ENCODE measurements at regions not wholly inside any gene's neighbourhood (a gene's known extent, or its start where the extent isn't known, plus 50 kb on each side); places are given as distances from the start of the nearest gene placed in this dataset.
A peak's percentile ranks its signal among the peaks of the same experiment; 100 is the strongest.

DNA sequence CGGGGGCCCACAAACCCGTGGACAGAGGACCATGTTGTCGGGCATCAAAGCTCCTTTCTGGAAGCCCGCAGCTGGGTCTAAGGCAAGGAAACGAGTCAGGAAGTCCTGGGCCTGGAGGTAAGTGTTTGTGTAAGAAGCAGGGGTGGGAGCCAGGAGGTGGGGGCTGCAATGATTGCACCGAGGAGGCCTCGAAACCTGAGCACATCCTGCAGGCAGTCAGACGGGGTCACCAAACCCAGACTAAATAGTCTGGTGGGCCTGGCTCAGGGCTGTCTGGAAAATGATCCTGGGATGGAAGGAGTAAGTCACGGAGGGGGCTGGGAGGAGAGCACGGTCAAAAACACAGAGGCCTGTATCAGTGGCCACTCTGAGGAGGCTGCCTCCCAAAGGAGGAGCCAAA, 539.2 kb downstream of the MN1 start:
- Histone ChIP-seq H3K27me3 (ENCODE audit: insufficient read depth, low read length) (no peaks in the 10 kb centered on the region; the same call in 1 of the 2 replicates), H3T11ph (ENCODE audit: low read length) (no peak overlapping the region), H3K27ac (ENCODE audit: insufficient read length, low read depth, low read length) (no peak overlapping the region), H2AFZ (ENCODE audit: low read length) (no peak overlapping the region), H3K23ac (ENCODE audit: insufficient read length, low read depth, low read length) (no peak overlapping the region), H3K79me1 (ENCODE audit: insufficient read depth, low read depth, low read length, poor library complexity, severe bottlenecking) (no peaks in the 10 kb centered on the region), H3K79me2 (ENCODE audit: insufficient read depth, low read length) (no peaks in the 10 kb centered on the region), H3K18ac (ENCODE audit: insufficient read length, low read depth, low read length) (no peak overlapping the region), H3K9me3 (ENCODE audit: control insufficient read depth, low read depth, low read length) (no peaks in the 10 kb centered on the region), H2BK15ac (ENCODE audit: low read depth, low read length) (no peak overlapping the region), H4K5ac (ENCODE audit: insufficient read length, low read depth, low read length) (no peak overlapping the region), H2BK5ac (ENCODE audit: insufficient read length, low read length) (no peak overlapping the region), H3K9ac (ENCODE audit: extremely low read depth, insufficient read length, low read length) (no peak overlapping the region), H2BK20ac (ENCODE audit: low read depth, low read length, poor library complexity, severe bottlenecking) (no peak overlapping the region), H3K23me2 (ENCODE audit: insufficient read length, low read depth, low read length, poor library complexity, severe bottlenecking) (no peaks in the 10 kb centered on the region), H4K20me1 (ENCODE audit: control insufficient read depth, insufficient read depth, insufficient read length) (no peaks in the 10 kb centered on the region), H3K14ac (ENCODE audit: insufficient read depth, low read length) (no peak overlapping the region), H3K56ac (ENCODE audit: insufficient read length, low read depth, low read length) (no peak overlapping the region), H2AK5ac (ENCODE audit: insufficient read length, low read length) (no peak overlapping the region), H3K4me1 (ENCODE audit: insufficient read depth, low read length) (no peaks in the 10 kb centered on the region), H3K4me2 (ENCODE audit: insufficient read depth, insufficient read length, low read length) (no peak overlapping the region), H4K8ac (replicated peaks; ENCODE audit: insufficient read length, low read depth, low read length) (no peak overlapping the region), H3K4ac (ENCODE audit: low read depth, low read length) (no peak overlapping the region), H2BK120ac (ENCODE audit: low read depth, low read length, poor library complexity, severe bottlenecking) (no peak overlapping the region), H2BK12ac (ENCODE audit: insufficient read length, low read depth, low read length) (no peak overlapping the region), H4K91ac (ENCODE audit: insufficient read length, low read depth, low read length) (no peak overlapping the region)
- Mint-ChIP-seq H3K4me3 (no peak overlapping the region; a peak in 1 of 5 replicates), H3K27ac (peak overlapping the region; percentile 16 to 95 (median 68); a peak in 2 of 7 replicates), H3K27me3 (ENCODE audit: low read depth) (peaks cover 8% of the 10 kb centered on the region; the same call in 1 of the 2 replicates), H3K36me3 (ENCODE audit: insufficient read depth in 1 of 3, low read depth in 3 of 3) (no peaks in the 10 kb centered on the region; a peak in 1 of 7 replicates), H3K4me1 (peaks cover 15 to 31% of the 10 kb centered on the region in 2 experiments), H3K9me3 (no peaks in the 10 kb centered on the region)
- WGBS (ENCODE audit: extremely low coverage, insufficient read length, low lambda C conversion rate), result no CpG with 5 or more reads among the region's 10 CpGs
- TF ChIP-seq, protein P1, sequence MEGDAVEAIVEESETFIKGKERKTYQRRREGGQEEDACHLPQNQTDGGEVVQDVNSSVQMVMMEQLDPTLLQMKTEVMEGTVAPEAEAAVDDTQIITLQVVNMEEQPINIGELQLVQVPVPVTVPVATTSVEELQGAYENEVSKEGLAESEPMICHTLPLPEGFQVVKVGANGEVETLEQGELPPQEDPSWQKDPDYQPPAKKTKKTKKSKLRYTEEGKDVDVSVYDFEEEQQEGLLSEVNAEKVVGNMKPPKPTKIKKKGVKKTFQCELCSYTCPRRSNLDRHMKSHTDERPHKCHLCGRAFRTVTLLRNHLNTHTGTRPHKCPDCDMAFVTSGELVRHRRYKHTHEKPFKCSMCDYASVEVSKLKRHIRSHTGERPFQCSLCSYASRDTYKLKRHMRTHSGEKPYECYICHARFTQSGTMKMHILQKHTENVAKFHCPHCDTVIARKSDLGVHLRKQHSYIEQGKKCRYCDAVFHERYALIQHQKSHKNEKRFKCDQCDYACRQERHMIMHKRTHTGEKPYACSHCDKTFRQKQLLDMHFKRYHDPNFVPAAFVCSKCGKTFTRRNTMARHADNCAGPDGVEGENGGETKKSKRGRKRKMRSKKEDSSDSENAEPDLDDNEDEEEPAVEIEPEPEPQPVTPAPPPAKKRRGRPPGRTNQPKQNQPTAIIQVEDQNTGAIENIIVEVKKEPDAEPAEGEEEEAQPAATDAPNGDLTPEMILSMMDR (conservative IDR thresholded peaks at IDR 0.05), result no peak
- no peak for DNase-seq
